RWPE2 (cell line): ENCODE measurements at regions not wholly inside any gene's neighbourhood (a gene's known extent, or its start where the extent isn't known, plus 50 kb on each side); places are given as distances from the start of the nearest gene placed in this dataset.

Experiments
- ATAC-seq: fragments of 200-7000 bp; cut with Tn5 transposase; 3 replicates; pipeline ENCODE4 v1.9.1; 2021; ENCODE audit warnings: low read depth
- DNase-seq: peaks from one replicate; pipeline ENCODE4 v3.0.0-alpha.2; 2020; ENCODE audit warnings: low spot score
- H3K27ac ChIP-seq: fragments of 450-650 bp; 2 replicates; pipeline ENCODE4 v1.5.1; 2017; ENCODE audit warnings: mild to moderate bottlenecking; ENCODE audit not compliant: poor library complexity, severe bottlenecking
- H3K27me3 ChIP-seq: fragments of 250-450 bp; sonication (Bioruptor Pico); 2 replicates; pipeline ENCODE4 v1.5.1; 2021; ENCODE audit warnings: mild to moderate bottlenecking, moderate library complexity; ENCODE audit not compliant: insufficient read depth, poor library complexity, severe bottlenecking
- H3K36me3 ChIP-seq: fragments of 250-450 bp; sonication (Bioruptor Pico); 2 replicates; pipeline ENCODE4 v1.5.1; 2020; ENCODE audit warnings: low read depth, mild to moderate bottlenecking, moderate library complexity
- H3K4me1 ChIP-seq: fragments of 250-450 bp; sonication (Bioruptor Pico); 2 replicates; pipeline ENCODE4 v1.5.1; 2021; ENCODE audit warnings: mild to moderate bottlenecking, moderate library complexity; ENCODE audit not compliant: insufficient read depth, poor library complexity, severe bottlenecking
- H3K4me3 ChIP-seq: fragments of 250-450 bp; sonication (Bioruptor Pico); 2 replicates; pipeline ENCODE4 v1.5.1; 2021; ENCODE audit warnings: mild to moderate bottlenecking, moderate library complexity; ENCODE audit not compliant: severe bottlenecking
- H3K9me3 ChIP-seq: fragments of 250-450 bp; sonication (Bioruptor Pico); 2 replicates; pipeline ENCODE4 v1.5.1; 2021; ENCODE audit warnings: mild to moderate bottlenecking, moderate library complexity; ENCODE audit not compliant: severe bottlenecking
- TF ChIP-seq, protein P1 (sequence below): fragments of 450-650 bp; IDR thresholded peaks from one replicate; pipeline ENCODE4 v1.5.1; 2017; ENCODE audit warnings: mild to moderate bottlenecking, moderate library complexity; ENCODE audit not compliant: poor library complexity, severe bottlenecking

DNA sequence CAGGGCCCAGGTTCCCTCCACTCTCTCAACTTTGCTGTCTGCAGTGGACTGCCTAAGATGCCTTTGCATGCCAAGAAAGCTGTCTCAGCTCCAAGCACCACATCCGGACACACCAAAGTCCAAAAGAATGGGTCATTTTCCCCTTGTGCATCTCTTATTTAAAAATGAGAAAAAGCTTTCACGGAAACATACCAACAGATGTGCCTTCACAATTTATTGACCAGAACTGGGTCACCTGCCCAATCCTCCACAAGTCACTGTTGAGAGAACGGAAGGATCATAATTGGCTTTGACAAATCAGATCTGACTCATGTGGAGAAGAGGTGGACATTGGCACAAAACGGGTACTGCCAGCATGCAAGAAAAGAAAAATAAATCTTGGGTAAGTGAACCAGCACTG lies 258.3 kb downstream of the SNX13 start:
- ATAC-seq (no peak), DNase-seq (no peak)
- Histone ChIP-seq H3K27me3 (no peaks in the 10 kb centered on the region), H3K27ac (peak overlapping the region; percentile 96), H3K36me3 (no peaks in the 10 kb centered on the region), H3K9me3 (no peaks in the 10 kb centered on the region), H3K4me3 (no peak overlapping the region), H3K4me1 (peaks cover 42% of the 10 kb centered on the region)
- TF ChIP-seq, protein P1, sequence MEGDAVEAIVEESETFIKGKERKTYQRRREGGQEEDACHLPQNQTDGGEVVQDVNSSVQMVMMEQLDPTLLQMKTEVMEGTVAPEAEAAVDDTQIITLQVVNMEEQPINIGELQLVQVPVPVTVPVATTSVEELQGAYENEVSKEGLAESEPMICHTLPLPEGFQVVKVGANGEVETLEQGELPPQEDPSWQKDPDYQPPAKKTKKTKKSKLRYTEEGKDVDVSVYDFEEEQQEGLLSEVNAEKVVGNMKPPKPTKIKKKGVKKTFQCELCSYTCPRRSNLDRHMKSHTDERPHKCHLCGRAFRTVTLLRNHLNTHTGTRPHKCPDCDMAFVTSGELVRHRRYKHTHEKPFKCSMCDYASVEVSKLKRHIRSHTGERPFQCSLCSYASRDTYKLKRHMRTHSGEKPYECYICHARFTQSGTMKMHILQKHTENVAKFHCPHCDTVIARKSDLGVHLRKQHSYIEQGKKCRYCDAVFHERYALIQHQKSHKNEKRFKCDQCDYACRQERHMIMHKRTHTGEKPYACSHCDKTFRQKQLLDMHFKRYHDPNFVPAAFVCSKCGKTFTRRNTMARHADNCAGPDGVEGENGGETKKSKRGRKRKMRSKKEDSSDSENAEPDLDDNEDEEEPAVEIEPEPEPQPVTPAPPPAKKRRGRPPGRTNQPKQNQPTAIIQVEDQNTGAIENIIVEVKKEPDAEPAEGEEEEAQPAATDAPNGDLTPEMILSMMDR, result no peak

GRCh38 chr7:17682586-17682985 lies 257.7 kb downstream of the SNX13 start:
- no peak for ATAC-seq
- H3K27ac ChIP-seq, result peak overlapping the region; percentile 96
- TF ChIP-seq, protein P1, result no peak
- peaks cover 37% of the 10 kb centered on the region for H3K4me1 ChIP-seq
- H3K9me3 ChIP-seq, result no peaks in the 10 kb centered on the region
- no peaks in the 10 kb centered on the region for H3K27me3 ChIP-seq
- no peak overlapping the region for H3K4me3 ChIP-seq
- no peak for DNase-seq
- H3K36me3 ChIP-seq, result no peaks in the 10 kb centered on the region

- no peaks in the 10 kb centered on the region for H3K27me3 ChIP-seq
- no peaks in the 10 kb centered on the region for H3K36me3 ChIP-seq
- H3K4me1 ChIP-seq, result peaks cover 25% of the 10 kb centered on the region
- ATAC-seq (no peak), DNase-seq (no peak)
- peaks cover 2% of the 10 kb centered on the region for H3K9me3 ChIP-seq
- TF ChIP-seq, protein P1, result no peak
- H3K4me3 ChIP-seq, result no peak overlapping the region
- H3K27ac ChIP-seq, result no peak overlapping the region
Measured at GRCh38 chr7:17685141-17685540, 255.2 kb downstream of the SNX13 start.

- Histone ChIP-seq H3K36me3 (no peaks in the 10 kb centered on the region), H3K4me1 (peaks cover 16% of the 10 kb centered on the region)
Measured at GRCh38 chr7:17687361-17687760, 252.9 kb downstream of the SNX13 start.

GRCh38 chr7:17689361-17689902 lies 250.9 kb downstream of the SNX13 start:
- H3K27me3 ChIP-seq, result no peaks in the 10 kb centered on the region
- H3K4me3 ChIP-seq, result no peak overlapping the region
- no peak for ATAC-seq
- no peak for DNase-seq
- TF ChIP-seq, protein P1, result no peak
- peak overlapping the region; percentile 5 for H3K27ac ChIP-seq
- peaks cover 2% of the 10 kb centered on the region for H3K9me3 ChIP-seq
- no peaks in the 10 kb centered on the region for H3K36me3 ChIP-seq
- peaks cover 11% of the 10 kb centered on the region for H3K4me1 ChIP-seq

More at GRCh38 chr7:17687361-17687760, 252.9 kb downstream of the SNX13 start:
- no peak overlapping the region for H3K4me3 ChIP-seq
- ATAC-seq (no peak), DNase-seq (no peak)
- H3K27me3 ChIP-seq, result no peaks in the 10 kb centered on the region
- H3K27ac ChIP-seq, result no peak overlapping the region
- peaks cover 2% of the 10 kb centered on the region for H3K9me3 ChIP-seq
- TF ChIP-seq, protein P1, result no peak
